Neural progenitor cell (in vitro differentiated cells): ENCODE measurements at regions not wholly inside any gene's neighbourhood (a gene's known extent, or its start where the extent isn't known, plus 50 kb on each side); places are given as distances from the start of the nearest gene placed in this dataset.

Source experiments
- CTCF ChIP-seq: fragments of 200-600 bp; sonication (generic); IDR thresholded peaks from 2 replicates; pipeline ENCODE4 v1.5.1; 2017; ENCODE audit warnings: antibody characterized with exemption, mild to moderate bottlenecking
- EZH2phosphoT487 ChIP-seq: fragments of 200-600 bp; sonication (generic); IDR thresholded peaks from 2 replicates; pipeline ENCODE4 v1.6.1; 2017; ENCODE audit warnings: antibody characterized with exemption

- TF ChIP-seq CTCF = no peak
- no peak for TF ChIP-seq EZH2phosphoT487
Measured at GRCh38 chr1:48070396-48070750, 73.2 kb upstream of the TRABD2B start.
